SK-N-MC (cell line): ENCODE measurements at regions not wholly inside any gene's neighbourhood (a gene's known extent, or its start where the extent isn't known, plus 50 kb on each side); places are given as distances from the start of the nearest gene placed in this dataset.

Experiments
- EZH2 ChIP-seq: fragments of 200-600 bp; sonication (generic); IDR thresholded peaks from one replicate; pipeline ENCODE4 v1.6.1; 2017; ENCODE audit warnings: antibody characterized with exemption
- FOXP2 ChIP-seq: optimal IDR thresholded peaks from 2 replicates; pipeline ENCODE3; 2011; ENCODE audit warnings: mild to moderate bottlenecking, moderate library complexity; ENCODE audit not compliant: insufficient read depth; ENCODE audit errors: extremely low read length, control extremely low read depth
- POLR2AphosphoS5 ChIP-seq: IDR thresholded peaks from 2 replicates; pipeline ENCODE4 v1.6.1; 2012; ENCODE audit warnings: mild to moderate bottlenecking, low read depth, low read length, borderline replicate concordance

DNA sequence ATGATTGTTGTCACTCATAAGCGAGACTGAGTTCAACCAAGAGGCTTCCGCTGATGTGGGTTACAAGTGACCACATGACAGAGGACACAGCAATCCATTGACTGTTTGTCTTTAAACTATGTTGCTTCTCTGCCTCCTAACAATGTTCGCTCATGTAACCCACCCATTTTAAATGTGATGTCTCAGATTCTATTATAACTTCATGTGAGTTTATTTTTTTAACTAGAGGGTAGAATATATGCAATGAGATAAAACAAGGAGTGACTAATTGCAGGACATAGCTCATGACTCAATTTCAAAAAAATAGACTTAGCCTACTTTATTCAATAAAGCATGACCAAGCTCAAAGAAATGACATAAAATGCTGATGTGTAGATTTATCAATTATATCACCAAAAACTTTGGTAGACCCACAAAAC, 119.2 kb upstream of the SASH1 start:
- TF ChIP-seq EZH2: no peak
- TF ChIP-seq FOXP2: no peak
- no peak for TF ChIP-seq POLR2AphosphoS5
